DND-41 (cell line): ENCODE measurements at regions not wholly inside any gene's neighbourhood (a gene's known extent, or its start where the extent isn't known, plus 50 kb on each side); places are given as distances from the start of the nearest gene placed in this dataset.

ENCODE experiments used
- EZH2 ChIP-seq: IDR thresholded peaks from 3 replicates; pipeline ENCODE4 v1.6.1; 2012; ENCODE audit warnings: borderline replicate concordance, low read depth, mild to moderate bottlenecking, moderate library complexity, low read length, inconsistent platforms; ENCODE audit not compliant: severe bottlenecking
- TF ChIP-seq, protein P1 (sequence below): IDR thresholded peaks from 2 replicates; pipeline ENCODE4 v1.5.1; 2012; ENCODE audit warnings: borderline replicate concordance, low read length, moderate library complexity, mild to moderate bottlenecking; ENCODE audit not compliant: poor library complexity, severe bottlenecking; ENCODE audit errors: extremely low read depth

- TF ChIP-seq, protein P1, sequence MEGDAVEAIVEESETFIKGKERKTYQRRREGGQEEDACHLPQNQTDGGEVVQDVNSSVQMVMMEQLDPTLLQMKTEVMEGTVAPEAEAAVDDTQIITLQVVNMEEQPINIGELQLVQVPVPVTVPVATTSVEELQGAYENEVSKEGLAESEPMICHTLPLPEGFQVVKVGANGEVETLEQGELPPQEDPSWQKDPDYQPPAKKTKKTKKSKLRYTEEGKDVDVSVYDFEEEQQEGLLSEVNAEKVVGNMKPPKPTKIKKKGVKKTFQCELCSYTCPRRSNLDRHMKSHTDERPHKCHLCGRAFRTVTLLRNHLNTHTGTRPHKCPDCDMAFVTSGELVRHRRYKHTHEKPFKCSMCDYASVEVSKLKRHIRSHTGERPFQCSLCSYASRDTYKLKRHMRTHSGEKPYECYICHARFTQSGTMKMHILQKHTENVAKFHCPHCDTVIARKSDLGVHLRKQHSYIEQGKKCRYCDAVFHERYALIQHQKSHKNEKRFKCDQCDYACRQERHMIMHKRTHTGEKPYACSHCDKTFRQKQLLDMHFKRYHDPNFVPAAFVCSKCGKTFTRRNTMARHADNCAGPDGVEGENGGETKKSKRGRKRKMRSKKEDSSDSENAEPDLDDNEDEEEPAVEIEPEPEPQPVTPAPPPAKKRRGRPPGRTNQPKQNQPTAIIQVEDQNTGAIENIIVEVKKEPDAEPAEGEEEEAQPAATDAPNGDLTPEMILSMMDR: no peak
- no peak for TF ChIP-seq EZH2
These were observed 109.4 kb upstream of the GPRIN3 start for GRCh38 chr4:89416960-89417359.
